ENCODE measurements at regions not wholly inside any gene's neighbourhood (a gene's known extent, or its start where the extent isn't known, plus 50 kb on each side); places are given as distances from the start of the nearest gene placed in this dataset.

- Histone ChIP-seq H3K9me3 (no peaks in the 10 kb centered on the region), H3K4me1 (no peaks in the 10 kb centered on the region), H3K4me3 (no peak overlapping the region), H3K36me3 (no peaks in the 10 kb centered on the region), H3K27me3 (no peaks in the 10 kb centered on the region), H3K27ac (no peak overlapping the region)
- no peak for DNase-seq
- intact Hi-C loops (cut with DNase I) = no loop called here
- TF ChIP-seq POLR2A (IDR thresholded peaks at IDR 0.05) (no peak), CTCF (IDR thresholded peaks at IDR 0.05) (no peak)
- WGBS, 2 donors = 69 to 89% methylated on average over 1 of the region's 1 CpG
Observed at GRCh38 chr3:40660554-40660953, 135.8 kb downstream of the ZNF621 start.

GRCh38 chr3:40661284-40661683 lies 136.5 kb downstream of the ZNF621 start:
- no peaks in the 10 kb centered on the region for H3K4me1 ChIP-seq
- H3K4me3 ChIP-seq = no peak overlapping the region
- no peaks in the 10 kb centered on the region for H3K9me3 ChIP-seq
- H3K27me3 ChIP-seq = no peaks in the 10 kb centered on the region
- TF ChIP-seq CTCF (IDR thresholded peaks at IDR 0.05) = no peak
- TF ChIP-seq POLR2A (IDR thresholded peaks at IDR 0.05) = no peak
- DNase-seq = no peak
- 93 to 100% methylated on average over 1 of the region's 1 CpG for WGBS, 2 donors
- intact Hi-C loops (cut with DNase I) = no loop called here
- H3K36me3 ChIP-seq = no peaks in the 10 kb centered on the region
- no peak overlapping the region for H3K27ac ChIP-seq

- Histone ChIP-seq H3K4me3 (no peak overlapping the region), H3K4me1 (no peaks in the 10 kb centered on the region), H3K27ac (no peak overlapping the region), H3K9me3 (no peaks in the 10 kb centered on the region), H3K27me3 (no peaks in the 10 kb centered on the region), H3K36me3 (no peaks in the 10 kb centered on the region)
- 81 to 92% methylated on average over 6 of the region's 6 CpGs for WGBS, 2 donors
- no peak for DNase-seq
- TF ChIP-seq POLR2A (IDR thresholded peaks at IDR 0.05) (no peak), CTCF (IDR thresholded peaks at IDR 0.05) (no peak)
- intact Hi-C loops (cut with DNase I) = no loop called here
Observed at GRCh38 chr3:40663280-40663679, 138.5 kb downstream of the ZNF621 start.

GRCh38 chr3:40669176-40669575 lies 144.4 kb downstream of the ZNF621 start:
- no peak for DNase-seq
- no peaks in the 10 kb centered on the region for H3K9me3 ChIP-seq
- no peaks in the 10 kb centered on the region for H3K36me3 ChIP-seq
- no peak overlapping the region for H3K27ac ChIP-seq
- 87 to 91% methylated on average over 5 of the region's 5 CpGs for WGBS, 2 donors
- TF ChIP-seq POLR2A (IDR thresholded peaks at IDR 0.05) (no peak), CTCF (IDR thresholded peaks at IDR 0.05) (no peak)
- H3K27me3 ChIP-seq = no peaks in the 10 kb centered on the region
- H3K4me3 ChIP-seq = no peak overlapping the region
- no peaks in the 10 kb centered on the region for H3K4me1 ChIP-seq
- intact Hi-C loops (cut with DNase I) = no loop called here

- Histone ChIP-seq H3K27ac (no peak overlapping the region), H3K4me1 (peaks cover 0 to 6% (median 2%) of the 10 kb centered on the region in 3 donors), H3K4me3 (no peak overlapping the region), H3K9me3 (peaks cover 0 to 6% (median 0%) of the 10 kb centered on the region in 3 donors), H3K36me3 (no peaks in the 10 kb centered on the region), H3K27me3 (no peaks in the 10 kb centered on the region)
- intact Hi-C loops (cut with DNase I) = no loop called here
- WGBS, 2 donors = 93 to 96% methylated on average over 1 of the region's 1 CpG
- TF ChIP-seq POLR2A (IDR thresholded peaks at IDR 0.05) = no peak
- TF ChIP-seq CTCF (IDR thresholded peaks at IDR 0.05) = no peak
- no peak for DNase-seq
Observed at GRCh38 chr3:40672861-40673260, 148.1 kb downstream of the ZNF621 start.

All from esophagus squamous epithelium (tissue), 5 donors.